ENCODE measurements at regions not wholly inside any gene's neighbourhood (a gene's known extent, or its start where the extent isn't known, plus 50 kb on each side); places are given as distances from the start of the nearest gene placed in this dataset.

GRCh38 chr1:232556351-232556750 is 73.6 kb downstream of the SIPA1L2 start:
- intact Hi-C loops (cut with micrococcal nuclease) (no loop called here), in situ Hi-C loops (cut with MboI) (no loop called here)
- no peaks in the 10 kb centered on the region for H3K27me3 ChIP-seq (ENCODE audit: control insufficient read depth in 2 of 2, insufficient read depth in 2 of 2, low read length in 2 of 2)
- no peak overlapping the region for H3K4me3 ChIP-seq
- TF ChIP-seq GMEB1 (CRISPR knock-in tag; IDR thresholded peaks at IDR 0.05) = no peak
- no peaks in the 10 kb centered on the region for H3K9me1 ChIP-seq (ENCODE audit: control insufficient read depth, insufficient read depth, low read length)
- ChIA-PET POLR2A (interaction anchor here (0.6 kb wide), 1 partner anchor 71 kb away, joined by 3 read pairs; no protein-coding TSS in a partner anchor), CTCF (ENCODE audit: low intra/inter-chr PET ratio) (no interaction called here)
- no peak for ATAC-seq
- no peaks in the 10 kb centered on the region for H3K9me3 ChIP-seq (replicated peaks; ENCODE audit: control insufficient read depth, insufficient read depth, low read depth, low read length)
- FAIRE-seq = no peak
- H3K79me2 ChIP-seq (ENCODE audit: control insufficient read depth, insufficient read depth, low read length) = no peaks in the 10 kb centered on the region
- no TSS peak for BruUV-seq (replicated peaks)
- H3K36me3 ChIP-seq (ENCODE audit: control insufficient read depth, insufficient read depth, low read length) = no peaks in the 10 kb centered on the region
- H3K27ac ChIP-seq (ENCODE audit: extremely low read depth, low read depth, low read length) = no peak overlapping the region
- H3K9ac ChIP-seq (ENCODE audit: insufficient read depth in 1 of 2, low read depth in 2 of 2, low read length in 2 of 2) = no peak overlapping the region
- H3K4me2 ChIP-seq (ENCODE audit: insufficient read depth, low read length) = no peak overlapping the region
- no peaks in the 10 kb centered on the region for H4K20me1 ChIP-seq (replicated peaks; ENCODE audit: control insufficient read depth, insufficient read depth, low read length)
- no peak for DNase-seq (ENCODE audit: extremely low read depth in 1 of 4, low spot score in 3 of 4)
- H2AFZ ChIP-seq (ENCODE audit: low read depth, low read length) = no peak overlapping the region
- H3K4me1 ChIP-seq (replicated peaks in 1 of 2; ENCODE audit: control insufficient read depth in 2 of 2, insufficient read depth in 2 of 2, low read length in 2 of 2) = no peaks in the 10 kb centered on the region
- WGBS (ENCODE audit: insufficient coverage, low coverage, missing lambda C conversion rate) = 0% methylated on average over 5 of the region's 5 CpGs

GRCh38 chr1:232555494-232556210 is 74.3 kb downstream of the SIPA1L2 start:
- no peaks in the 10 kb centered on the region for H3K9me3 ChIP-seq (replicated peaks; ENCODE audit: control insufficient read depth, insufficient read depth, low read depth, low read length)
- H3K79me2 ChIP-seq (ENCODE audit: control insufficient read depth, insufficient read depth, low read length) = no peaks in the 10 kb centered on the region
- DNase-seq (ENCODE audit: extremely low read depth in 1 of 4, low spot score in 3 of 4) = no peak
- WGBS (ENCODE audit: insufficient coverage, low coverage, missing lambda C conversion rate) = 0% methylated on average over 2 of the region's 2 CpGs
- H3K27me3 ChIP-seq (ENCODE audit: control insufficient read depth in 2 of 2, insufficient read depth in 2 of 2, low read length in 2 of 2) = no peaks in the 10 kb centered on the region
- no peaks in the 10 kb centered on the region for H3K9me1 ChIP-seq (ENCODE audit: control insufficient read depth, insufficient read depth, low read length)
- H3K27ac ChIP-seq (ENCODE audit: extremely low read depth, low read depth, low read length) = no peak overlapping the region
- FAIRE-seq = no peak
- TF ChIP-seq MBD1 (CRISPR knock-in tag; IDR thresholded peaks at IDR 0.05) (no peak), ZFPM2 (CRISPR knock-in tag; IDR thresholded peaks at IDR 0.05) (no peak), STAT6 (CRISPR knock-in tag; IDR thresholded peaks at IDR 0.05) (no peak), ZNF121 (CRISPR knock-in tag; conservative IDR thresholded peaks at IDR 0.05) (no peak), ZNF511 (CRISPR knock-in tag; IDR thresholded peaks at IDR 0.05) (no peak)
- intact Hi-C loops (cut with micrococcal nuclease) (no loop called here), in situ Hi-C loops (cut with MboI) (no loop called here)
- no peaks in the 10 kb centered on the region for H3K4me1 ChIP-seq (replicated peaks in 1 of 2; ENCODE audit: control insufficient read depth in 2 of 2, insufficient read depth in 2 of 2, low read length in 2 of 2)
- ChIA-PET CTCF (ENCODE audit: low intra/inter-chr PET ratio) (no interaction called here), POLR2A (no interaction called here)
- no peaks in the 10 kb centered on the region for H3K36me3 ChIP-seq (ENCODE audit: control insufficient read depth, insufficient read depth, low read length)
- ATAC-seq = no peak
- H3K4me3 ChIP-seq = no peak overlapping the region
- H3K9ac ChIP-seq (ENCODE audit: insufficient read depth in 1 of 2, low read depth in 2 of 2, low read length in 2 of 2) = no peak overlapping the region
- H2AFZ ChIP-seq (ENCODE audit: low read depth, low read length) = no peak overlapping the region
- H3K4me2 ChIP-seq (ENCODE audit: insufficient read depth, low read length) = no peak overlapping the region
- BruUV-seq (replicated peaks) = no TSS peak
- no peaks in the 10 kb centered on the region for H4K20me1 ChIP-seq (replicated peaks; ENCODE audit: control insufficient read depth, insufficient read depth, low read length)

All from K562 (cell line).